ENCODE measurements at regions not wholly inside any gene's neighbourhood (a gene's known extent, or its start where the extent isn't known, plus 50 kb on each side); places are given as distances from the start of the nearest gene placed in this dataset.
"Not testable (repeated sequence)": the region's sequence is repeated elsewhere in the genome, so short reads cannot be mapped to it uniquely, and the experiment has no call there.

DNA sequence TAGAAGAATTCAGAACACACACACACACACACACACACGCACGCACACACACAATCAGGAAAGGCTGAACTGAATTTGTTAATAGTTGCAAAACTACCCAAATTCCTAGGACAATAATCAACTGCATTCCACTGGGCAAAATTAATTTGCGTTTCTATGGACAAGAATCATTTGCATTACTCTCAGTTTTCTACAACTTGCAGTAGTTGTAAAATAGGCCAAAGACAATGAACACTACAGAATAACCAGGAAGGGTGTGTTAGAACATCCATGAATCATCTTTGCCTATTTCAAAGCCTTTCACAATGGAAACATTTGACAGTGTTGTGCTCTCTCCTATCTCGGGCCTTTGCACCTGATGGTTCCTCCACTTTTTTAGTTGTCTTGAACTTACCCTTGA, 77.1 kb upstream of the IGFBP7 start:
- Histone ChIP-seq H3K36me3 (no peaks in the 10 kb centered on the region), H3K4me1 (no peaks in the 10 kb centered on the region), H3K4me3 (no peak overlapping the region), H3K27ac (no peak overlapping the region), H3K9me3 (no peaks in the 10 kb centered on the region), H3K27me3 (no peaks in the 10 kb centered on the region)
- no peak for DNase-seq
- no peak for ATAC-seq (ENCODE audit: low FRiP score in 2 of 2)
- TF ChIP-seq POLR2AphosphoS5 (IDR thresholded peaks at IDR 0.05) = no peak
- TF ChIP-seq POLR2A (IDR thresholded peaks at IDR 0.05) = no peak
- TF ChIP-seq, protein P1, sequence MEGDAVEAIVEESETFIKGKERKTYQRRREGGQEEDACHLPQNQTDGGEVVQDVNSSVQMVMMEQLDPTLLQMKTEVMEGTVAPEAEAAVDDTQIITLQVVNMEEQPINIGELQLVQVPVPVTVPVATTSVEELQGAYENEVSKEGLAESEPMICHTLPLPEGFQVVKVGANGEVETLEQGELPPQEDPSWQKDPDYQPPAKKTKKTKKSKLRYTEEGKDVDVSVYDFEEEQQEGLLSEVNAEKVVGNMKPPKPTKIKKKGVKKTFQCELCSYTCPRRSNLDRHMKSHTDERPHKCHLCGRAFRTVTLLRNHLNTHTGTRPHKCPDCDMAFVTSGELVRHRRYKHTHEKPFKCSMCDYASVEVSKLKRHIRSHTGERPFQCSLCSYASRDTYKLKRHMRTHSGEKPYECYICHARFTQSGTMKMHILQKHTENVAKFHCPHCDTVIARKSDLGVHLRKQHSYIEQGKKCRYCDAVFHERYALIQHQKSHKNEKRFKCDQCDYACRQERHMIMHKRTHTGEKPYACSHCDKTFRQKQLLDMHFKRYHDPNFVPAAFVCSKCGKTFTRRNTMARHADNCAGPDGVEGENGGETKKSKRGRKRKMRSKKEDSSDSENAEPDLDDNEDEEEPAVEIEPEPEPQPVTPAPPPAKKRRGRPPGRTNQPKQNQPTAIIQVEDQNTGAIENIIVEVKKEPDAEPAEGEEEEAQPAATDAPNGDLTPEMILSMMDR (IDR thresholded peaks at IDR 0.05) = no peak
- no peak for TF ChIP-seq EP300 (IDR thresholded peaks at IDR 0.05)
- WGBS, 2 donors = 50 to 75% methylated on average over 4 of the region's 4 CpGs

DNA sequence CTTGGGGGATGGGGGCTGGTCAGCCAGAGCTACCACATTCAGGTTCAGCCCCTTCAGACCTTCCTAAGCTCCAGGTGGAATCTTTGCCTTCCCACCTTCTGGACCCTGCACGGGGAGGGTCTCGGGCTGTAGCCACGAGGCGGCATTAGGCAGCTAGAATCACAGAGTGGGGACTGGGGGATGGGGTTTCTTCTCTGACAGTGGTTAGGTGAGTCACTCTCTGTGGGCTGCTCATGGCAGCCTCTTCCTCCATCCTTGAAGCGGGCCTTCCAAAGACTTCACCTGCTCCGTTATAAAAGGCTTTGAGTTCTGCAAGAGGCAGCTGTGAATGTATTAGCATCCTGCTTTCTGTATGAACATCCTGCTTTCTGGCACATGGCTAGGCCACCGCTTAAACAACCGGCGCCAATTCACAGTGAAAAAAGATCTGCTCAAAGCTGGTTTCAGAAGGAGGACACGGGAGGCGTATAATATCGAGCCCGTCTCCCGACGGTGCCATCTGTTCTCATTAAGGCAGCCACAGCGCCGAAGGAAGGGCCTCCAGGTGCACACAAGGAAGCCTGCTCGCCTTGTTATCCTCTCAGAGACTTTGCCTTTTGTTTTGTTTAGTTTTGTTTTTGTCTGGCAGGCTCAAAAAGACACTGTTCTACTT, 74.3 kb upstream of the IGFBP7 start:
- DNase-seq = no peak
- WGBS, 2 donors = 92 to 95% methylated on average over 13 to 18 of the region's 18 CpGs
- H3K36me3 ChIP-seq = no peaks in the 10 kb centered on the region
- no peak overlapping the region for H3K4me3 ChIP-seq
- no peaks in the 10 kb centered on the region for H3K4me1 ChIP-seq
- no peaks in the 10 kb centered on the region for H3K9me3 ChIP-seq
- H3K27ac ChIP-seq = no peak overlapping the region
- peak in 1 of 2 donors; percentile 67 for ATAC-seq (ENCODE audit: low FRiP score in 2 of 2)
- H3K27me3 ChIP-seq = no peaks in the 10 kb centered on the region
- TF ChIP-seq POLR2A (IDR thresholded peaks at IDR 0.05) (no peak), EP300 (IDR thresholded peaks at IDR 0.05) (no peak), POLR2AphosphoS5 (IDR thresholded peaks at IDR 0.05) (no peak)
- TF ChIP-seq, protein P1 (IDR thresholded peaks at IDR 0.05) = no peak

- TF ChIP-seq, protein P1 (IDR thresholded peaks at IDR 0.05) = no peak
- TF ChIP-seq POLR2AphosphoS5 (IDR thresholded peaks at IDR 0.05) (no peak), POLR2A (IDR thresholded peaks at IDR 0.05) (no peak), EP300 (IDR thresholded peaks at IDR 0.05) (no peak)
- no peak overlapping the region for H3K4me3 ChIP-seq
- H3K27me3 ChIP-seq = no peaks in the 10 kb centered on the region
- H3K36me3 ChIP-seq = no peaks in the 10 kb centered on the region
- no peaks in the 10 kb centered on the region for H3K9me3 ChIP-seq
- 60 to 65% methylated on average over 8 of the region's 8 CpGs for WGBS, 2 donors
- no peak overlapping the region for H3K27ac ChIP-seq
- no peaks in the 10 kb centered on the region for H3K4me1 ChIP-seq
- ATAC-seq (ENCODE audit: low FRiP score in 2 of 2) (no peak), DNase-seq (no peak)
Observed at GRCh38 chr4:57182132-57182874, 72.1 kb upstream of the IGFBP7 start.

- H3K4me3 ChIP-seq; H3K27ac ChIP-seq; H3K4me1 ChIP-seq; H3K36me3 ChIP-seq; ATAC-seq (ENCODE audit: low FRiP score in 2 of 2); H3K9me3 ChIP-seq; H3K27me3 ChIP-seq: not testable (repeated sequence)
- 94 to 99% methylated on average over 6 to 18 of the region's 30 CpGs for WGBS, 2 donors
- peak in 1 of 2 donors; percentile 58 for DNase-seq
Observed at GRCh38 chr4:57173136-57173535, 63.0 kb upstream of the IGFBP7 start.

DNA sequence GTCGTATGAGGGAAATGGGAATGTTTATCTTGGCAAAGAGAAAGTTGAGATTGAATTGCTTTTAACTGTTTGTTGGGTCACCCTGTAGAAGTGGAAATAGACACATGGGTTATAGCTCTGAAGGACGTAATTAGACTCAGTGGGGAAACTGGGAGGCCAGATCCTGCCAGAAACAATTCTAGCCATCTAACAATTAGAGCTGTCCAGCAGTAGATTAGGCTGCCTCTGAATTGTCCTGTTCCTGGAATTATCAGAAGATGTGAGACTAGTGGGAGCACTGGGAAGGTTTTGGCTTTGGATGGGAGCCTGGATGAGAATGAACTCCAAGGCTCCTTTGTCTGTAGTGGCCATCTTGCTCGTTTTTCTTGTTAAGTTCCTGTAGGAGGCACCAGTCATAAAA, 61.9 kb upstream of the IGFBP7 start:
- Histone ChIP-seq H3K27me3 (no peaks in the 10 kb centered on the region), H3K4me3 (no peak overlapping the region), H3K9me3 (no peaks in the 10 kb centered on the region), H3K4me1 (no peaks in the 10 kb centered on the region), H3K36me3 (no peaks in the 10 kb centered on the region), H3K27ac (no peak overlapping the region)
- 62 to 68% methylated on average over 3 of the region's 3 CpGs for WGBS, 2 donors
- ATAC-seq (ENCODE audit: low FRiP score in 2 of 2) (no peak), DNase-seq (no peak)
- TF ChIP-seq POLR2A (IDR thresholded peaks at IDR 0.05) (no peak), POLR2AphosphoS5 (IDR thresholded peaks at IDR 0.05) (no peak), EP300 (IDR thresholded peaks at IDR 0.05) (no peak)
- TF ChIP-seq, protein P1 (IDR thresholded peaks at IDR 0.05) = no peak
